ENCODE measurements at regions not wholly inside any gene's neighbourhood (a gene's known extent, or its start where the extent isn't known, plus 50 kb on each side); places are given as distances from the start of the nearest gene placed in this dataset.
A peak's percentile ranks its signal among the peaks of the same experiment; 100 is the strongest.

- TF ChIP-seq, protein P1, sequence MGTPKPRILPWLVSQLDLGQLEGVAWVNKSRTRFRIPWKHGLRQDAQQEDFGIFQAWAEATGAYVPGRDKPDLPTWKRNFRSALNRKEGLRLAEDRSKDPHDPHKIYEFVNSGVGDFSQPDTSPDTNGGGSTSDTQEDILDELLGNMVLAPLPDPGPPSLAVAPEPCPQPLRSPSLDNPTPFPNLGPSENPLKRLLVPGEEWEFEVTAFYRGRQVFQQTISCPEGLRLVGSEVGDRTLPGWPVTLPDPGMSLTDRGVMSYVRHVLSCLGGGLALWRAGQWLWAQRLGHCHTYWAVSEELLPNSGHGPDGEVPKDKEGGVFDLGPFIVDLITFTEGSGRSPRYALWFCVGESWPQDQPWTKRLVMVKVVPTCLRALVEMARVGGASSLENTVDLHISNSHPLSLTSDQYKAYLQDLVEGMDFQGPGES (IDR thresholded peaks at IDR 0.05): no peak
- TF ChIP-seq BHLHE40 (IDR thresholded peaks at IDR 0.05; ENCODE audit: borderline replicate concordance in 1 of 2, low read depth in 2 of 2, low read length in 1 of 2) (peak in 1 of 2 experiments; percentile 30; a peak in 2 of 4 replicates), RUNX3 (IDR thresholded peaks at IDR 0.05; ENCODE audit: low read length) (peak; percentile 45; the same call in 1 of the 2 replicates), SMC3 (IDR thresholded peaks at IDR 0.05; ENCODE audit: borderline replicate concordance, low read length) (peak; percentile 82), CREM (IDR thresholded peaks at IDR 0.05; ENCODE audit: low read depth) (no peak), NR2F1 (conservative IDR thresholded peaks at IDR 0.05) (peak; percentile 66), GABPA (IDR thresholded peaks at IDR 0.05; ENCODE audit: low read depth) (no peak), ZSCAN29 (IDR thresholded peaks at IDR 0.05) (no peak), TCF7 (IDR thresholded peaks at IDR 0.05; ENCODE audit: borderline replicate concordance) (no peak), BMI1 (IDR thresholded peaks at IDR 0.05; ENCODE audit: borderline replicate concordance) (no peak), YY1 (IDR thresholded peaks at IDR 0.05; ENCODE audit: low read depth, low read length) (peak; percentile 60; the same call in 1 of the 2 replicates), PML (IDR thresholded peaks at IDR 0.05; ENCODE audit: low read length) (no peak), SREBF2 (IDR thresholded peaks at IDR 0.05; ENCODE audit: low read length) (no peak), GATAD2B (conservative IDR thresholded peaks at IDR 0.05; ENCODE audit: low read depth) (no peak), CREB1 (IDR thresholded peaks at IDR 0.05; ENCODE audit: low read depth) (no peak), BCL11A (IDR thresholded peaks at IDR 0.05; ENCODE audit: low read depth, low read length) (no peak), RFX5 (IDR thresholded peaks at IDR 0.05; ENCODE audit: low read depth, low read length) (no peak), SIN3A (IDR thresholded peaks at IDR 0.05; ENCODE audit: low read depth, low read length) (no peak), CEBPZ (IDR thresholded peaks at IDR 0.05; ENCODE audit: low read depth, low read length) (no peak), MTA2 (IDR thresholded peaks at IDR 0.05; ENCODE audit: low read depth) (no peak)
- TF ChIP-seq, protein P2, sequence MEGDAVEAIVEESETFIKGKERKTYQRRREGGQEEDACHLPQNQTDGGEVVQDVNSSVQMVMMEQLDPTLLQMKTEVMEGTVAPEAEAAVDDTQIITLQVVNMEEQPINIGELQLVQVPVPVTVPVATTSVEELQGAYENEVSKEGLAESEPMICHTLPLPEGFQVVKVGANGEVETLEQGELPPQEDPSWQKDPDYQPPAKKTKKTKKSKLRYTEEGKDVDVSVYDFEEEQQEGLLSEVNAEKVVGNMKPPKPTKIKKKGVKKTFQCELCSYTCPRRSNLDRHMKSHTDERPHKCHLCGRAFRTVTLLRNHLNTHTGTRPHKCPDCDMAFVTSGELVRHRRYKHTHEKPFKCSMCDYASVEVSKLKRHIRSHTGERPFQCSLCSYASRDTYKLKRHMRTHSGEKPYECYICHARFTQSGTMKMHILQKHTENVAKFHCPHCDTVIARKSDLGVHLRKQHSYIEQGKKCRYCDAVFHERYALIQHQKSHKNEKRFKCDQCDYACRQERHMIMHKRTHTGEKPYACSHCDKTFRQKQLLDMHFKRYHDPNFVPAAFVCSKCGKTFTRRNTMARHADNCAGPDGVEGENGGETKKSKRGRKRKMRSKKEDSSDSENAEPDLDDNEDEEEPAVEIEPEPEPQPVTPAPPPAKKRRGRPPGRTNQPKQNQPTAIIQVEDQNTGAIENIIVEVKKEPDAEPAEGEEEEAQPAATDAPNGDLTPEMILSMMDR (IDR thresholded peaks at IDR 0.05 in 2 of 3, conservative IDR thresholded peaks at IDR 0.05 in 1 of 3; ENCODE audit: control insufficient read depth in 2 of 3, extremely low read depth in 1 of 3, insufficient read depth in 1 of 3, low read depth in 3 of 3, low read length in 3 of 3): peak; percentile 90 to 95 (median 90)
- TF ChIP-seq, protein P3, sequence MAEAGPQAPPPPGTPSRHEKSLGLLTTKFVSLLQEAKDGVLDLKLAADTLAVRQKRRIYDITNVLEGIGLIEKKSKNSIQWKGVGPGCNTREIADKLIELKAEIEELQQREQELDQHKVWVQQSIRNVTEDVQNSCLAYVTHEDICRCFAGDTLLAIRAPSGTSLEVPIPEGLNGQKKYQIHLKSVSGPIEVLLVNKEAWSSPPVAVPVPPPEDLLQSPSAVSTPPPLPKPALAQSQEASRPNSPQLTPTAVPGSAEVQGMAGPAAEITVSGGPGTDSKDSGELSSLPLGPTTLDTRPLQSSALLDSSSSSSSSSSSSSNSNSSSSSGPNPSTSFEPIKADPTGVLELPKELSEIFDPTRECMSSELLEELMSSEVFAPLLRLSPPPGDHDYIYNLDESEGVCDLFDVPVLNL (IDR thresholded peaks at IDR 0.05; ENCODE audit: low read depth, low read length): no peak
- TF ChIP-seq, protein P4, sequence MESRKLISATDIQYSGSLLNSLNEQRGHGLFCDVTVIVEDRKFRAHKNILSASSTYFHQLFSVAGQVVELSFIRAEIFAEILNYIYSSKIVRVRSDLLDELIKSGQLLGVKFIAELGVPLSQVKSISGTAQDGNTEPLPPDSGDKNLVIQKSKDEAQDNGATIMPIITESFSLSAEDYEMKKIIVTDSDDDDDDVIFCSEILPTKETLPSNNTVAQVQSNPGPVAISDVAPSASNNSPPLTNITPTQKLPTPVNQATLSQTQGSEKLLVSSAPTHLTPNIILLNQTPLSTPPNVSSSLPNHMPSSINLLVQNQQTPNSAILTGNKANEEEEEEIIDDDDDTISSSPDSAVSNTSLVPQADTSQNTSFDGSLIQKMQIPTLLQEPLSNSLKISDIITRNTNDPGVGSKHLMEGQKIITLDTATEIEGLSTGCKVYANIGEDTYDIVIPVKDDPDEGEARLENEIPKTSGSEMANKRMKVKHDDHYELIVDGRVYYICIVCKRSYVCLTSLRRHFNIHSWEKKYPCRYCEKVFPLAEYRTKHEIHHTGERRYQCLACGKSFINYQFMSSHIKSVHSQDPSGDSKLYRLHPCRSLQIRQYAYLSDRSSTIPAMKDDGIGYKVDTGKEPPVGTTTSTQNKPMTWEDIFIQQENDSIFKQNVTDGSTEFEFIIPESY (IDR thresholded peaks at IDR 0.05): no peak
These were observed 67.2 kb downstream of the DIO3 start (continued) for GRCh38 chr14:101628471-101628966.

Measured in GM12878 (cell line).